GM18909 (cell line): ENCODE measurements at regions not wholly inside any gene's neighbourhood (a gene's known extent, or its start where the extent isn't known, plus 50 kb on each side); places are given as distances from the start of the nearest gene placed in this dataset.
"Not testable (repeated sequence)": the region's sequence is repeated elsewhere in the genome, so short reads cannot be mapped to it uniquely, and the experiment has no call there.

Source experiments
- ATAC-seq: cut with Tn5 transposase; IDR thresholded peaks from one replicate; pipeline ENCODE4 v1.9.1; 2021; ENCODE audit warnings: mild to moderate bottlenecking; ENCODE audit not compliant: unreplicated experiment, poor library complexity

- no peak for ATAC-seq
These were observed 1629.0 kb downstream of the OLFM4 start for GRCh38 chr13:54657588-54657987.

DNA sequence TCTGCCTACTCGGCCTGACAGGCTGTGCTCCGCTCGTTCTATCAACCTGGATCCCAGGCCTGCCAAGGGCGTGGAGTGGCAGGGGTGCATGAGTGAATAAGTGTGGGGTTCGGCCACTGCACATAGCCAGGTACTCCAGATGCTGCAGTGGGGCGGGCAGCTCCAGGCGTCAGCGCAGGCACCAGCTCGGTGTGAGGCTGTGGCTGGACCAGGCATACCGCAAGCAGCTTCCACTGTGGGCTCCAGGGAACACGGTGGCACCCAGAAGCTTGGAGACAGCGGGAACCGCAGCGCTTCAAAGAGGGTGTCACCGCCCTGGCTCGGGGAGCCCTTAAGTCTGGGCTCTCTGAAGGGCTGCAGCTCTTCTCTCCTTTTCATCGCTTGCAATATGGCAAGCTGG is 1630.2 kb downstream of the OLFM4 start:
- ATAC-seq = no peak

GRCh38 chr13:54660277-54660676 is 1631.7 kb downstream of the OLFM4 start:
- no peak for ATAC-seq

DNA sequence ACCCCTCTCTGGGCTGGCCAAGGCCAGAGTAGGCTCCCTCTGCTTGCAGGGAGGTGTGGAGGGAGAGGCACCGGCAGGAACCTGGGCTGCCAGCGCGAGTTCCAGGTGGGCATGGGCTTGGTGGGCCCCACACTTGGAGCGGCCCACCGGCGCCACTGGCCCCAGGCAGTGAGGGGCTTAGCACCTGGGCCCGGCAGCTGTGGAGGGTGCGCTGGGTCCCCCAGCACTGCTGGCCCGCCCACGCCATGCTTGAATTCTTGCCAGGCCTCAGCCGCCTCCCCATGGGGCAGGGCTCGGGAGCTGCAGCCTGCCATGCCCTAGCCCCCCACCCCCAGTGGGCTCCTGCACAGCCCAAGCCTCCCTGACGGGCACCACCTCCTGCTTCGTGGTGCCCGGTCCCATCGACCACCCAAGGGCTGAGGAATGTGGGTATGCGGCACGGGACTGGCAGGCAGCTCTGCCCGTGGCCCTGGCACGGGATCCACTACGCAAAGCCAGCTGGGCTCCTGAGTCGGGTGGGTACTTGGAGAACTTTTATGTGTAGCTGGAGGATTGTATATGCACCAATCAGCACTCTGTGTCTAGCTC is 1648.0 kb downstream of the OLFM4 start:
- ATAC-seq = no peak

- no peak for ATAC-seq
These were observed 1653.6 kb downstream of the OLFM4 start for GRCh38 chr13:54682184-54682583.

DNA sequence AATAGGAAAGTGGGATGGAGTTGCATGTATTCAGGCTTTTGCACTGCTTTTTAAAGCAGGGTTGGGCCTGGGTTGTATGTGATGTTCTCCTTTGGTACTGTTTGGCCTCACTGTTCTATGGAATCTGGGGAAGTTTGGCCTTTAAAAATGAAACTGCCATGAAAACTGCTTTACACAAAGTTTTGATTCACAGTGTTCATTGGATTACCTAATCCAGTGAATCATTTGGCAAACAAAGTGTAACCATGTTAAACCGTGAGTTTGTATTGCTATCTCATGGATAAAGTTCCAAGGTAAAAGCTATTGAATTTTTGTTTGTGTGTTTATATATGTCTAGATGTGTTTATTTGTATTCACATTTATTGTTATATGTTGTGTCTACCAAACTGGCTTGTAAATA is 1658.6 kb downstream of the OLFM4 start:
- no peak for ATAC-seq

- no peak for ATAC-seq
These were observed 1671.2 kb downstream of the OLFM4 start for GRCh38 chr13:54699831-54700230.

GRCh38 chr13:54705738-54706137 is 1677.1 kb downstream of the OLFM4 start:
- ATAC-seq = no peak

GRCh38 chr13:54706336-54706735 is 1677.7 kb downstream of the OLFM4 start:
- ATAC-seq = no peak

DNA sequence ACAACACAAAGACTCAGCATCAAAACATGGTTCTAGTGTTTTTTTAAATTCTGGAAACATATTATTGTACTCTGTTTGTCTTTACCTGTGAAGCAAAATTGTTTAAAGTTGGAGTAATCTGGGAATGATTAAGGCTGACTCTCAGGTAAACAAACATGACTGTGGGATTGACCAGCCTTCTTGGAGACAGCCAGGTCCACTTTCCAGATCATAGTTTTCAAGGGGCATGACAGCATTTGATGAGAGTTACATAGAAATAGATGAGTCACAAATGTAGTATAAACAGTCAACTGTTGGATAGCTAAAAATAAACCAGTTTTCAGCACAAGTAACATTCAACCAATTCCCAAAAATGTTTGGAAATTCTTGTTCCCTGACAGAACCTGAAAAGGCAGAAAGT is 1680.9 kb downstream of the OLFM4 start:
- ATAC-seq = no peak

GRCh38 chr13:54733639-54734038 is 1705.0 kb downstream of the OLFM4 start:
- ATAC-seq = no peak

DNA sequence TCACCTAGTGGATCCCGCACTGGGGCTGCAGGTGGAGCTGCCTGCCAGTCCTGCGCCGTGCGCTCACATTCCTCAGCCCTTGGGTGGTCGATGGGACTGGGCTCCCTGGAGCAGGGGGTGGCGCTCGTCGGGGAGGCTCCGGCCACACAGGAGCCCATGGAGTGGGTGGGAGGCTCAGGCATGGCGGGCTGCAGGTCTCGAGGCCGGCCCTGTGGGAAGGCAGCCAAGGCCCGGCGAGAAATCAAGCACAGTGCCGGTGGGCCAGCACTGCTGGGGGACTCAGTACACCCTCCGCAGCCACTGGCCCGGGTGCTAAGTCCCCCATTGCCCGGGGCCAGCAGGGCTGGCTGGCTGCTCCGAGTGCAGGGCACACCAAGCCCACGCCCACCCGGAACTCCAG is 1708.6 kb downstream of the OLFM4 start:
- ATAC-seq = not testable (repeated sequence)

DNA sequence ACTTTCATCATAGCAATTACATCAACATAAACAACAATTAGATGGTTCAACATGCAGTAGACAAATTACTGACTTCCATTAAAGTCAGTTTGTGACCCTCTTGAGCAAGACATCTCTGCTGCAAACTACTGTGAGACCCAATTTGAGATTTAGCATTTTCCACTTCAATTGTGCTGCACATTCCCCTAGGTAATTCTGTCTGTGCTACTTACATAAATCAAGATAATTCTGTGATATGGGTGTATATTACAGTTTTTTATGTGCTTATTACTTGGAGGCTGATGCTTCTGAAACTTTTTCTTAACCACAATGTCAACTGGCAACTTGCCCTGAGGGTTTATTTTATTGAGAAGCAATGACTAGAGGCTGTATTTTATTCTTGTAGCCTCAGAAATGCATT is 1714.4 kb downstream of the OLFM4 start:
- ATAC-seq = no peak

DNA sequence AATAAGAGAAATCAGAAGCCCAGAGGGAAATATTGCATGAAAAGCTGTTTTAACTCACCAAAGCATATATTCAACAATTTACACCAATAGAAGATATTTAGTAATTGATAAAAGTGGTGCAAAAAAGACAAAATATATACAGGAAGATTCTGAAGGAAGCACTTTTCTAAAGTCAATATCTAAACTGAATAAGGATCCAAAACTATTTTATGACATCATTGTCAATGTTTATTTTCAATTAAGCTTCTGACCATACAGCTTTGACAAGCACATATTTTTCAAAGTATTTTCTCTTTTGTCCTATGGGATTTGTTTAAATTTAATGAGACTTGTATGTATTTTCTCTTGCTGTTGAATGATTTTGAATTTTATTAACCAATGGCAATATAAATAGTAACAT is 1716.1 kb downstream of the OLFM4 start:
- no peak for ATAC-seq

DNA sequence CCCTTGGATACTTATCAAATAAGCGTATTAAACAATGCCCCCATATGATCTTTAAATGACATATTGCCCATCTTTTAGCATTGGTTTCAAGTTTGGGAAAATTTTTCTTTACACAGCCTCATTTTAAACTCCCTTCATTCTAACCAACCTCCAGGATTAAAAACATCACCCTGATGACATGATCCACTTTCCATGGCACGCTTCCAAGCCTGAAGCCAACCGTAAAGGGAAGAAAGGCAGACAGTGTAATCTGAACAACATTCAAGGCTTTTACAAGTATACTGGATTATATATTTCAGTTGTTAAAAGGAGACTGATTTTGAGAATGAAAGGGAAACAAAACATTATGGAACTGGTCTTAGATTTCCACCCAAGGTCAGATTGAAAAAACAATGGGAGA is 1721.9 kb downstream of the OLFM4 start:
- no peak for ATAC-seq

DNA sequence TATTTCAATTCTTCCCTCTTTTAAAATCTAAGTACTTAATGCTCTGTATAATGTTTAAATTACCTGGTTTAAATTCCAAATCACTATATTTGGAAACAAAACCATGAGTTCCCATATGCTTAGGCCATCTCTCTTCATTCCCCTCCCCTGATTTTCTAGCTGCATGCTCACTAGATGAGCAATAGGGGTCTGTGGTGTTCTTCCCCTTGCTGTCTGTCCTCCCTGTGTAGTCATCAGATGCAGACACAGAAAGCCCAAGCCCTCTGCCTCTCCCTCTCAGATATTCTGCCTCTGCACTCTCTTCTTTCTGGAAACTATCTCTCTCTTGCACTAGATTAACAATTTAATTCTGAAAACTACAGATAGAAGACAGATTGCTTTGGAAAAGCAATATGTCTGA is 1730.2 kb downstream of the OLFM4 start:
- ATAC-seq = no peak

- no peak for ATAC-seq
These were observed 1739.6 kb downstream of the OLFM4 start for GRCh38 chr13:54768214-54768613.

GRCh38 chr13:54775501-54776191 is 1747.0 kb downstream of the OLFM4 start:
- ATAC-seq = no peak

DNA sequence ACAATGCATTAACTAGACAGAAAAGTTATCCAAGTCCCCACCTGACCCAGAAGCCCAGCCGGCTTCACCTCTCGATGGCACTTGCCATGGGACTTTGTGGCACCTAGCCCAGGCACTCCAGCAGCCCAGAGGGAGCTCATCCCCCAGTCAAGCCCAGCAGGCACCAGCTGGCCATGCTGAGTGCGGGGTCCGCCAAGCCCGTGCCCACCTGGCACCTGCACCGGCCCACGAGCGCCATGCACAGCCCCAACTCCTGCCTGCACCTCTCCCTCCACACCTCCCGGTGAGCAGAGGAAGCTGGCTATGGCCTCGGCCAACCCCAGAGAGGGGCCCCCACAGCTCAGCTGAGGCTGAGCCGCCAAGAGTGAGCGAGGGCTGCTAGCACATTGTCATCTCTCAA is 1759.1 kb downstream of the OLFM4 start:
- no peak for ATAC-seq

DNA sequence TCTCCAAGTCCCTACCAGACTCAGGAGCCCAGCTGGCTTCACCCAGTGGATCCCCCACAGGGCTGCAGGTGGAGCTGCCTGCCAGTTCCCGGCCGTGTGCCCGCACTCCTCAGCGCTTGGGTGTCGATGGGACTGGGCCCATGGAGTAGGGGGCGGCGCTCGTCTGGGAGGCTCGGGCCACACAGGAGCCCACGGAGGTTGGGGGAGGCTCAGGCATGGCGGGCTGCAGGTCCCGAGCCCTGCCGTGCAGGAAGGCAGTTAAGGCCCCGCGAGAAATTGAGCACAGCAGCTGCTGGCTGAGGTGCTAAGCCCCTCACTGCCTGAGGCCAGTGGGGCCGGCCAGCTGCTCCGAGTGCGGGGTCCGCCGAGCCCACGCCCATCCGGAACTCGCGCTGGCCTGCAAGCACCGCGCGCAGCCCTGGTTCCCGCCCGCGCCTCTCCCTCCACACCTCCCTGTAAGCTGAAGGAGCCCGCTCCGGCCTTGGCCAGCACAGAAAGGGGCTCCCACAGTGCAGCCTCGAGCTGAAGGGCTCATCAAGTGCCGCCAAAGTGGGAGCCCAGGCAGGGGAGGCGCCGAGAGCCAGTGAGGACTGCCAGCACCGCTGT is 1771.1 kb downstream of the OLFM4 start:
- ATAC-seq = no peak

DNA sequence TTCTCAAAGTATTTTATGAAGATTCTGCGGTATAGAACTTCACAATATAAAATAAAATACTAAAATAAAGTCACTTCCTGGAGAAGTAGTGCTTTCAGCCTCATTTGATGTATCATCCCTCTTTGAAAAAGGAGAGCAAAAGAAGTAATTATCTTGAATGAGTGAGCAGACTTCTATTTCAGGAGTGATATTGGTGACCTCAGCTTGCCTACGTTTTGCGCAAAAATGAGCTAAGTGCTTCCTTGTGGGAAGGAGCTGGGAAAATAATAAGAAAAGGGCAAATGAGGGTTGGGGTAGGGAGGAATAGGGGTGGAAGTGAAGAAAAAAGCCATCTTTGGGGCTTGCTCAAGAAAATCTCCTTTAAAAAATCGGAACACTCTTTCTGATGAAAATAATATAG is 1773.6 kb downstream of the OLFM4 start:
- ATAC-seq = no peak

DNA sequence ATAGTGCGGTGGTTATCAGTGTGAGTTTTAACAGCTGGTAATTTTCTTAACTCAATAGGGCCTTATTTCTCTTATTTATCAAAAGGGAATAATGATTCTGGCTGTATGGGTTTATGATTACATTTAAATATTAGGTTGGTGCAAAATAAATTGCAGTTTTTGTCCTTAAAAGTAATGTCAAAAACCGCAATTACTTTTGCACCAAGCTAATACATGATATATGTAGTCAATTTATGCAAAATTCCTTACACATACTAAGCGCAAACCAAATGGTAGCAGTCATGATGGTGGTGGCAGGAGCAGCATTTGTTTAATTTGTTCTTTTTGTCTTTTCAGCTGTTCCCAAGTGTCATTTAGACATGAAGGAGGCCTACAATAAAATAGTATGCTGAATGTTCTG is 1777.1 kb downstream of the OLFM4 start:
- ATAC-seq = no peak
